Tibial nerve (tissue), 3 donors: ENCODE measurements at regions not wholly inside any gene's neighbourhood (a gene's known extent, or its start where the extent isn't known, plus 50 kb on each side); places are given as distances from the start of the nearest gene placed in this dataset.

Experiments
- CTCF ChIP-seq, 5 experiments: fragments of 200-600 bp in 3 of 5; fragments of 450-650 bp in 2 of 5; sonication (generic) in 3 of 5; IDR thresholded peaks; one replicate each; pipeline ENCODE4 v1.5.1; 2016 to 2019; ENCODE audit warnings: antibody characterized with exemption in 5 of 5, mild to moderate bottlenecking in 3 of 5, moderate library complexity in 2 of 5
- POLR2A ChIP-seq, 2 donors: fragments of 450-650 bp; IDR thresholded peaks; one replicate each; pipeline ENCODE4 v1.6.1; 2017; ENCODE audit warnings: antibody characterized with exemption in 2 of 2, mild to moderate bottlenecking in 2 of 2, moderate library complexity in 2 of 2

DNA sequence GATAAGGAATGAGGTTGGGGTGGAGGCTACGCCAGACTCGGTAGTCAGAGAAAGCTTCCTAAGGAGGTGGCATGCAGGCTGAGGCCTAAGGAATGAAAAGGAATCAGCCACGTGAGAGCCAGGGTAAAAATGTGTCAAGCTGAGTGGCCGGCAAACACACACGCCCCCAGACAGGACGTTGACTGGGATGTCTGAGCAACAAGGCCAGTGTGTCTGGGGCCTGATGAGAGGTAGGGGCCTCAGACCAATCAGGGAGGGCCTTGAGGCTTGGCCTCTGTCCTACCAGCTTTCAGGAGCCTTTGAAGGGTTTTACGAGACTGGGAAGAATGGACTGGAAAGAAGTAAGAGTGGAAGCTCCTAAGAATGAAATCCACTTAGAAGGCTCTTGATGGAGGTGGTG, 61.0 kb upstream of the PHACTR2 start:
- TF ChIP-seq CTCF (IDR thresholded peaks at IDR 0.05) (no peak), POLR2A (IDR thresholded peaks at IDR 0.05) (no peak)
